ENCODE measurements at regions not wholly inside any gene's neighbourhood (a gene's known extent, or its start where the extent isn't known, plus 50 kb on each side); places are given as distances from the start of the nearest gene placed in this dataset.

DNA sequence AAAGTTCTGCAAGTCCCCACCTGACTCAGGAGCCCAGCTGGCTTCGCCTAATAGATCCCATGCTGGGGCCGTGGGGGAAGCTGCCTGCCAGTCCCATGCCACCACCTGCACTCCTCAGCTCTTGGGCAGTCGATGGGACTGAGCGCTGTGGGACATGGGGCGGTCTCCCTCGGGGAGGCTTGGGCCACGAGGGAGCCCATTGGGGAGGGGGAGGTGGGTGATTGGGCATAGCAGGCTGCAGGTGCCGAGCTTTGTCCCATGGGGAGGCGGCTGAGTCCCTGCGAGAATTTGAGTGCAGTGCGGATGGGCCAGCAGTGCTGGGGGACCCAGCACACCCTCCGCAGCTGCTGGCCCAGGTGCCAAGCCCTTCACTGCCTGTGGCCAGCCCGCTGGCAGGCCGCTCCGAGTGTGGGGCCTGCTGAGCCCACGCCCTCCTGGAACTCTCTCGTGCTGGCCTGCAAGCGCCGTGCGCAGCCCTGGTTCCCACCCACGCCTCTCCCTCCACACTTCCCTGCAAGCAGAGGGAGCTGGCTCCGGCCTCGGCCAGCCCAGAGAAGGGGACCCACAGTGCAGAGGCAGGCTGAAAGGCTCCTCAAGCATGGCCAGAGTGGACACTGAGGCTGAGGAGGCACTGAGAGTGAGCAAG lies 467.3 kb downstream of the IRS2 start:
- no peaks in the 10 kb centered on the region for H3K4me1 ChIP-seq (ENCODE audit: control insufficient read depth in 1 of 2, insufficient read depth in 2 of 2, low read length in 2 of 2)
- H3K9me3 ChIP-seq (ENCODE audit: control insufficient read depth in 1 of 2, insufficient read depth in 1 of 2, low read depth in 1 of 2, low read length in 2 of 2) = no peaks in the 10 kb centered on the region
- H2AFZ ChIP-seq (ENCODE audit: low read depth, low read length, poor library complexity, severe bottlenecking) = no peak overlapping the region
- H3K27me3 ChIP-seq (ENCODE audit: insufficient read depth, low read length) = no peaks in the 10 kb centered on the region
- H3K9me2 ChIP-seq (ENCODE audit: insufficient read depth) = no peaks in the 10 kb centered on the region
- H3K36me3 ChIP-seq (ENCODE audit: control insufficient read depth in 1 of 2, insufficient read depth in 2 of 2, low read length in 2 of 2) = no peaks in the 10 kb centered on the region
- ChIA-PET CTCF (no interaction called here), RAD21 (ENCODE audit: low non-redundant PET in 1 of 2, low total read pairs in 2 of 2, uncharacterized antibody in 2 of 2, unreplicated experiment in 2 of 2) (no interaction called here), POLR2A (no interaction called here)
- TF ChIP-seq EZH2phosphoT487 (IDR thresholded peaks at IDR 0.05; ENCODE audit: borderline replicate concordance) (no peak), TCF7L2 (IDR thresholded peaks at IDR 0.05; ENCODE audit: borderline replicate concordance, extremely low read depth, insufficient read depth, insufficient read length) (no peak), EGR1 (IDR thresholded peaks at IDR 0.05; ENCODE audit: low read depth) (no peak), SP1 (IDR thresholded peaks at IDR 0.05; ENCODE audit: low read depth) (no peak), POLR2AphosphoS5 (IDR thresholded peaks at IDR 0.05; ENCODE audit: low read depth, low read length) (no peak), ELF1 (IDR thresholded peaks at IDR 0.05; ENCODE audit: borderline replicate concordance, low read depth) (no peak), CEBPB (IDR thresholded peaks at IDR 0.05; ENCODE audit: low read depth) (no peak)
- TF ChIP-seq, protein P1, sequence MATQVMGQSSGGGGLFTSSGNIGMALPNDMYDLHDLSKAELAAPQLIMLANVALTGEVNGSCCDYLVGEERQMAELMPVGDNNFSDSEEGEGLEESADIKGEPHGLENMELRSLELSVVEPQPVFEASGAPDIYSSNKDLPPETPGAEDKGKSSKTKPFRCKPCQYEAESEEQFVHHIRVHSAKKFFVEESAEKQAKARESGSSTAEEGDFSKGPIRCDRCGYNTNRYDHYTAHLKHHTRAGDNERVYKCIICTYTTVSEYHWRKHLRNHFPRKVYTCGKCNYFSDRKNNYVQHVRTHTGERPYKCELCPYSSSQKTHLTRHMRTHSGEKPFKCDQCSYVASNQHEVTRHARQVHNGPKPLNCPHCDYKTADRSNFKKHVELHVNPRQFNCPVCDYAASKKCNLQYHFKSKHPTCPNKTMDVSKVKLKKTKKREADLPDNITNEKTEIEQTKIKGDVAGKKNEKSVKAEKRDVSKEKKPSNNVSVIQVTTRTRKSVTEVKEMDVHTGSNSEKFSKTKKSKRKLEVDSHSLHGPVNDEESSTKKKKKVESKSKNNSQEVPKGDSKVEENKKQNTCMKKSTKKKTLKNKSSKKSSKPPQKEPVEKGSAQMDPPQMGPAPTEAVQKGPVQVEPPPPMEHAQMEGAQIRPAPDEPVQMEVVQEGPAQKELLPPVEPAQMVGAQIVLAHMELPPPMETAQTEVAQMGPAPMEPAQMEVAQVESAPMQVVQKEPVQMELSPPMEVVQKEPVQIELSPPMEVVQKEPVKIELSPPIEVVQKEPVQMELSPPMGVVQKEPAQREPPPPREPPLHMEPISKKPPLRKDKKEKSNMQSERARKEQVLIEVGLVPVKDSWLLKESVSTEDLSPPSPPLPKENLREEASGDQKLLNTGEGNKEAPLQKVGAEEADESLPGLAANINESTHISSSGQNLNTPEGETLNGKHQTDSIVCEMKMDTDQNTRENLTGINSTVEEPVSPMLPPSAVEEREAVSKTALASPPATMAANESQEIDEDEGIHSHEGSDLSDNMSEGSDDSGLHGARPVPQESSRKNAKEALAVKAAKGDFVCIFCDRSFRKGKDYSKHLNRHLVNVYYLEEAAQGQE (IDR thresholded peaks at IDR 0.05; ENCODE audit: low read depth) = no peak
- DNase-seq (ENCODE audit: low read depth, low spot score) = no peak
- BruUV-seq (replicated peaks) = no TSS peak
- no peak overlapping the region for H3K9ac ChIP-seq (ENCODE audit: low read length)
- intact Hi-C loops (cut with micrococcal nuclease) = no loop called here
- no peak overlapping the region for H3K4me3 ChIP-seq (replicated peaks in 1 of 2; ENCODE audit: low read depth in 1 of 2, low read length in 2 of 2)
- H3K79me2 ChIP-seq (ENCODE audit: insufficient read depth, low read length) = no peaks in the 10 kb centered on the region
- no peak overlapping the region for H3K4me2 ChIP-seq (ENCODE audit: low read length)
- H3K27ac ChIP-seq (ENCODE audit: low read depth, low read length) = no peak overlapping the region
- no peak for ATAC-seq
- H4K20me1 ChIP-seq (ENCODE audit: insufficient read depth) = no peaks in the 10 kb centered on the region

Measured in HCT116 (cell line).